ENCODE measurements at regions not wholly inside any gene's neighbourhood (a gene's known extent, or its start where the extent isn't known, plus 50 kb on each side); places are given as distances from the start of the nearest gene placed in this dataset.
"Not testable (repeated sequence)": the region's sequence is repeated elsewhere in the genome, so short reads cannot be mapped to it uniquely, and the experiment has no call there.

DNA sequence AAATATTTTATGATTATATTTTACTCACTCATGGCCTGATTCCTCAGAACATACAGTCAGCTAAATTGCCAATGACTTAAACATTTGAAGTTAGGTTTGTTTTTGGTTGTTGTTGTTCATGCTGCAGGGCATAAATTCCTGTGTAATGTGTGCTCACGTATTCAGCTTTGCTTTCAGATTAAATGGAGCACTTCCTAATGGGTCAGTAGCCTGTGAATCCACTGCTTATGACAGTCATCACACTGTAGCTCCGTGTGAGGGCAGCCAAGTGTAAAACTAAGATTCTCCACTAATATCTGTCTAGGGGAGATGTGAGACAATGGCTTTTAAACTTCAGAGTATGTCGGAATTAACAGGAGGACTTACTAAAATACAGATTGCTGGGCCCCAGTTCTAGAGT lies 955.8 kb downstream of the SPATA31A7 start:
- H3K27me3 ChIP-seq (ENCODE audit: control insufficient read depth, insufficient read depth, low read length); H3K36me3 ChIP-seq (ENCODE audit: control insufficient read depth, insufficient read depth, low read length); H3K4me3 ChIP-seq (ENCODE audit: low read length); H3K27ac ChIP-seq (ENCODE audit: low read length); H3K9me3 ChIP-seq (ENCODE audit: control insufficient read depth, low read depth, low read length); H3K4me1 ChIP-seq (ENCODE audit: control insufficient read depth, insufficient read depth, low read length); DNase-seq: not testable (repeated sequence)
- no CpG with 5 or more reads among the region's 3 CpGs for WGBS (ENCODE audit: insufficient coverage, low lambda C conversion rate)
